Tibial nerve (tissue), 4 donors: ENCODE measurements at regions not wholly inside any gene's neighbourhood (a gene's known extent, or its start where the extent isn't known, plus 50 kb on each side); places are given as distances from the start of the nearest gene placed in this dataset.

Source experiments
- CTCF ChIP-seq, 5 experiments: fragments of 200-600 bp in 3 of 5; fragments of 450-650 bp in 2 of 5; sonication (generic) in 3 of 5; IDR thresholded peaks; one replicate each; pipeline ENCODE4 v1.5.1; 2016 to 2019; ENCODE audit warnings: antibody characterized with exemption in 5 of 5, mild to moderate bottlenecking in 3 of 5, moderate library complexity in 2 of 5
- EP300 ChIP-seq, 2 donors: sonication (generic); formaldehyde crosslinking; IDR thresholded peaks; one replicate each; pipeline ENCODE4 v1.6.1; 2017; ENCODE audit warnings: antibody characterized with exemption in 2 of 2, mild to moderate bottlenecking in 1 of 2

- TF ChIP-seq CTCF (IDR thresholded peaks at IDR 0.05), result no peak
- no peak for TF ChIP-seq EP300 (IDR thresholded peaks at IDR 0.05)
These were observed 488.4 kb downstream of the PCNX1 start for GRCh38 chr14:71395636-71396035.
